HG02943 (cell line): ENCODE measurements at regions not wholly inside any gene's neighbourhood (a gene's known extent, or its start where the extent isn't known, plus 50 kb on each side); places are given as distances from the start of the nearest gene placed in this dataset.

Source experiments
- ATAC-seq: cut with Tn5 transposase; IDR thresholded peaks from one replicate; pipeline ENCODE4 v1.9.1; 2021; ENCODE audit warnings: mild to moderate bottlenecking, low read depth, moderate library complexity; ENCODE audit not compliant: unreplicated experiment

- ATAC-seq, result no peak
Measured at GRCh38 chr7:155247479-155248365, 50.0 kb upstream of the INSIG1 start.
